ENCODE measurements at regions not wholly inside any gene's neighbourhood (a gene's known extent, or its start where the extent isn't known, plus 50 kb on each side); places are given as distances from the start of the nearest gene placed in this dataset.

- H3K4me2 ChIP-seq (ENCODE audit: low read length) = no peak overlapping the region
- H3K36me3 ChIP-seq (ENCODE audit: insufficient read depth, low read length) = no peaks in the 10 kb centered on the region
- no peak overlapping the region for H3K27ac ChIP-seq (ENCODE audit: low read depth, low read length, poor library complexity, severe bottlenecking)
- no peaks in the 10 kb centered on the region for H3K4me1 ChIP-seq (ENCODE audit: insufficient read depth, low read length, poor library complexity, severe bottlenecking)
- BruUV-seq (replicated peaks) = no TSS peak
- H3K79me2 ChIP-seq (ENCODE audit: insufficient read depth, low read depth, low read length) = no peaks in the 10 kb centered on the region
- ChIA-PET POLR2A (interaction anchor here (0.7 kb wide), 1 partner anchor 1126 kb away, joined by 3 read pairs; no protein-coding TSS in a partner anchor), CTCF (ENCODE audit: unreplicated experiment) (no interaction called here)
- H3K9me2 ChIP-seq (ENCODE audit: insufficient read depth, low read length) = no peaks in the 10 kb centered on the region
- DNase-seq (ENCODE audit: low spot score) = no peak
- H3K4me3 ChIP-seq (ENCODE audit: low read depth, low read length, poor library complexity, severe bottlenecking) = no peak overlapping the region
- TF ChIP-seq CTCF (conservative IDR thresholded peaks at IDR 0.05; ENCODE audit: low read length) (no peak), EZH2phosphoT487 (IDR thresholded peaks at IDR 0.05; ENCODE audit: borderline replicate concordance, low read depth, low read length) (no peak)
- no peaks in the 10 kb centered on the region for H4K20me1 ChIP-seq (ENCODE audit: insufficient read depth, low read length)
- H3K9me3 ChIP-seq (ENCODE audit: low read length) = no peaks in the 10 kb centered on the region
- H2AFZ ChIP-seq (ENCODE audit: low read length) = no peak overlapping the region
- intact Hi-C loops (cut with micrococcal nuclease; ENCODE audit: unreplicated experiment) = no loop called here
Measured at GRCh38 chr5:54832858-54833257, 152.5 kb downstream of the ESM1 start.

GRCh38 chr5:54832045-54832444 lies 153.3 kb downstream of the ESM1 start:
- CTCF ChIA-PET (ENCODE audit: unreplicated experiment) = no interaction called here
- Histone ChIP-seq H4K20me1 (ENCODE audit: insufficient read depth, low read length) (no peaks in the 10 kb centered on the region), H3K36me3 (ENCODE audit: insufficient read depth, low read length) (no peaks in the 10 kb centered on the region), H3K4me3 (ENCODE audit: low read depth, low read length, poor library complexity, severe bottlenecking) (no peak overlapping the region), H3K9me2 (ENCODE audit: insufficient read depth, low read length) (no peaks in the 10 kb centered on the region), H3K4me2 (ENCODE audit: low read length) (no peak overlapping the region), H3K9me3 (ENCODE audit: low read length) (no peaks in the 10 kb centered on the region), H3K79me2 (ENCODE audit: insufficient read depth, low read depth, low read length) (no peaks in the 10 kb centered on the region), H3K4me1 (ENCODE audit: insufficient read depth, low read length, poor library complexity, severe bottlenecking) (no peaks in the 10 kb centered on the region), H3K27ac (ENCODE audit: low read depth, low read length, poor library complexity, severe bottlenecking) (no peak overlapping the region), H2AFZ (ENCODE audit: low read length) (no peak overlapping the region)
- intact Hi-C loops (cut with micrococcal nuclease; ENCODE audit: unreplicated experiment) = no loop called here
- POLR2A ChIA-PET = interaction anchor here (0.7 to 1.4 kb wide), 2 partner anchors 10 to 11 kb away, joined by 3 read pairs; no protein-coding TSS in a partner anchor
- TF ChIP-seq CTCF (conservative IDR thresholded peaks at IDR 0.05; ENCODE audit: low read length) (no peak), EZH2phosphoT487 (IDR thresholded peaks at IDR 0.05; ENCODE audit: borderline replicate concordance, low read depth, low read length) (no peak)
- BruUV-seq (replicated peaks) = no TSS peak
- no peak for DNase-seq (ENCODE audit: low spot score)

- ChIA-PET CTCF (ENCODE audit: unreplicated experiment) (no interaction called here), POLR2A (interaction anchor here (1.4 kb wide), 1 partner anchor 10 kb away, joined by 3 read pairs; no protein-coding TSS in a partner anchor)
- intact Hi-C loops (cut with micrococcal nuclease; ENCODE audit: unreplicated experiment) = no loop called here
- H3K4me1 ChIP-seq (ENCODE audit: insufficient read depth, low read length, poor library complexity, severe bottlenecking) = no peaks in the 10 kb centered on the region
- no peak overlapping the region for H3K27ac ChIP-seq (ENCODE audit: low read depth, low read length, poor library complexity, severe bottlenecking)
- H3K9me2 ChIP-seq (ENCODE audit: insufficient read depth, low read length) = no peaks in the 10 kb centered on the region
- H2AFZ ChIP-seq (ENCODE audit: low read length) = no peak overlapping the region
- TF ChIP-seq EZH2phosphoT487 (IDR thresholded peaks at IDR 0.05; ENCODE audit: borderline replicate concordance, low read depth, low read length) (no peak), CTCF (conservative IDR thresholded peaks at IDR 0.05; ENCODE audit: low read length) (no peak)
- no peaks in the 10 kb centered on the region for H3K79me2 ChIP-seq (ENCODE audit: insufficient read depth, low read depth, low read length)
- H3K4me3 ChIP-seq (ENCODE audit: low read depth, low read length, poor library complexity, severe bottlenecking) = no peak overlapping the region
- DNase-seq (ENCODE audit: low spot score) = no peak
- BruUV-seq (replicated peaks) = no TSS peak
- no peaks in the 10 kb centered on the region for H3K36me3 ChIP-seq (ENCODE audit: insufficient read depth, low read length)
- H3K4me2 ChIP-seq (ENCODE audit: low read length) = no peak overlapping the region
- no peaks in the 10 kb centered on the region for H3K9me3 ChIP-seq (ENCODE audit: low read length)
- H4K20me1 ChIP-seq (ENCODE audit: insufficient read depth, low read length) = no peaks in the 10 kb centered on the region
Measured at GRCh38 chr5:54831233-54831632, 154.2 kb downstream of the ESM1 start.
